Skeletal muscle satellite cell (primary cell): ENCODE measurements at regions not wholly inside any gene's neighbourhood (a gene's known extent, or its start where the extent isn't known, plus 50 kb on each side); places are given as distances from the start of the nearest gene placed in this dataset.

Source experiments
- H3K27me3 ChIP-seq: 2 replicates; pipeline ENCODE4 v1.7.0; 2013; ENCODE audit warnings: low read length; ENCODE audit not compliant: control insufficient read depth, insufficient read depth
- H3K36me3 ChIP-seq: 2 replicates; pipeline ENCODE4 v1.7.0; 2013; ENCODE audit warnings: mild to moderate bottlenecking, control low read depth, low read length; ENCODE audit not compliant: insufficient read depth
- H3K4me1 ChIP-seq: 2 replicates; pipeline ENCODE4 v1.7.0; 2013; ENCODE audit warnings: low read length; ENCODE audit not compliant: control insufficient read depth, insufficient read depth
- H3K4me2 ChIP-seq: 2 replicates; pipeline ENCODE4 v1.7.0; 2013; ENCODE audit warnings: mild to moderate bottlenecking, low read length
- H3K4me3 ChIP-seq: 2 replicates; pipeline ENCODE4 v1.7.0; 2013; ENCODE audit warnings: low read length
- H3K9ac ChIP-seq: 2 replicates; pipeline ENCODE4 v1.7.0; 2013; ENCODE audit warnings: mild to moderate bottlenecking, low read depth, low read length, moderate library complexity
- H3K9me3 ChIP-seq: replicated peaks from 2 replicates; pipeline ENCODE4 v1.7.0; 2013; ENCODE audit warnings: mild to moderate bottlenecking, control low read depth, low read length

DNA sequence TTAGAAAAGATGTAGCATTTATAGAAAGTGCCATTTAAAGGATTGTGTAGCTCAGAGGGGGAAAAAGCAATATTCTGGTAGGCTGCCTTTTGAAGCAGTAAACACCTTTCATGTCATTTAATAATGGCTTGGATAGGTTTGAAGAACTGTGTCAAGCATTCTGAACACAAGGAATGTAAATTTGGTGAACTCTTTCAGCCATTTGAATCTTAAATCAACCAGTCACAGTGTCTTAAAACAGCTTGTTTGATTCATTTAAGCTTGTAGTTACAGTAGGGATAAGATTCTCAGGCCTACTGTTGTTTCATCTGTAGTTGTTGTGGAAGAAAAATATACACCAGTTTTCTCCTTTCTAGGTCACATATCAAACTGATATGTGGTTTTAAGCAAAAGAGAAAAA is 299.4 kb upstream of the NOVA1 start:
- no peaks in the 10 kb centered on the region for H3K9me3 ChIP-seq
- H3K27me3 ChIP-seq: no peaks in the 10 kb centered on the region
- H3K4me1 ChIP-seq: no peaks in the 10 kb centered on the region
- no peak overlapping the region for H3K4me2 ChIP-seq
- H3K9ac ChIP-seq: no peak overlapping the region
- no peak overlapping the region for H3K4me3 ChIP-seq
- H3K36me3 ChIP-seq: no peaks in the 10 kb centered on the region

DNA sequence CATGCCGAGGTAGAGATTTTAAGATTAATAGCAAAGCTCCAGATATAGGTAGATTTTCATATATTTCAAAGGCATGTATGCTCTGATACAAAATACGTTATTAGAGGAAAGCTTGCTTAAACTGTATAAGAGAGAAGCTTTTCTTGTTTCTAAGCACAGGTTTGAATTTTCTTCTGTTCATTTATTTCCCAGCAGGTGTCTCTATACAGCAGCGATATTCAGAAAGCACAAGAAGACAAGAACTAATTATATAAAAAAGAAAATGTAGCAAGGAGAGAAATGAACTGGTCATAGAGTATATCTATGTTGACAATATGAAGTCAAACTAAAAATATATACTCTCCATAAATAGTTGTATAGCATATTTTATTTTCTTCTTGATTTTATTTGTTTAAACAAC is 307.4 kb upstream of the NOVA1 start:
- no peak overlapping the region for H3K4me2 ChIP-seq
- H3K4me3 ChIP-seq: no peak overlapping the region
- H3K9me3 ChIP-seq: no peaks in the 10 kb centered on the region
- no peaks in the 10 kb centered on the region for H3K4me1 ChIP-seq
- H3K27me3 ChIP-seq: no peaks in the 10 kb centered on the region
- no peak overlapping the region for H3K9ac ChIP-seq
- H3K36me3 ChIP-seq: no peaks in the 10 kb centered on the region

DNA sequence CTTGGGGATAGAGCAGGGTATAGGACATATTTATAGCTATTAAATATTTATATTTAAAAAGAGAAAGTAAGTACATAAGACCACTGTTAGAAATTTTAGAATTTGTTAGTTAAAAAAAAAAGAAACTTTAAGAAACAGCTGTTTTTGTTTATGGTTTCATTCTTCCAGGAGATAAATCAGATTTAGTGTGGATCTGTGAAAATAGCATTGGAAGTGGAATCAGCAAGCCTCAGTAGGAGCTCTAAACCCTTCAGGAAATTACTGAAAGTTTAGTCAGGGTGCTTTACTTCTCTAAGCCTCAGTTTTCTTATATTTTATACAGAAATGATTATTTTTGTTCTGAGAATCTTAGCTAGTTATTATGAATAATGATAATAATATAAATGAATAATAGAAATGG is 316.0 kb upstream of the NOVA1 start:
- H3K36me3 ChIP-seq: no peaks in the 10 kb centered on the region
- no peaks in the 10 kb centered on the region for H3K27me3 ChIP-seq
- H3K9ac ChIP-seq: no peak overlapping the region
- H3K4me1 ChIP-seq: no peaks in the 10 kb centered on the region
- no peak overlapping the region for H3K4me2 ChIP-seq
- no peaks in the 10 kb centered on the region for H3K9me3 ChIP-seq
- H3K4me3 ChIP-seq: no peak overlapping the region

DNA sequence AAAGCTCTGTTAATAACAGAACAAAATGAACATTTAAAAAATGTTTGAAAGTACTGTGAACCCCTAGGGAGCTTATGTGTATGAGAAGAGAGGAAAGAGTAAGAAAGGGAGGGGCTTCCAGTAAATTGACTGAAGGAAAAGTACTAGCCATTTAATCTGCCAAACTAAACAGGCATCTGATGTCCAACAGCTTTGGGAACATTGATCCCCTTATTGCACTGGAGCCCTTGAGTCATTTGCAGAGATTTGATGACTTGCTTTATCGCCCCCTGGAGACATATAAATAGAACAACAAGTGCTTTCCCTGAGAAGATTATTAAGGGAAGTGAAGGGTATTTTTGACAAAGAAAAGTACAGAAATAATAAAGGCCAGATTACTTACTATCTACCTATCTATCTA is 319.3 kb upstream of the NOVA1 start:
- H3K4me1 ChIP-seq: no peaks in the 10 kb centered on the region
- H3K36me3 ChIP-seq: no peaks in the 10 kb centered on the region
- no peaks in the 10 kb centered on the region for H3K9me3 ChIP-seq
- no peaks in the 10 kb centered on the region for H3K27me3 ChIP-seq
- H3K4me2 ChIP-seq: no peak overlapping the region
- H3K9ac ChIP-seq: no peak overlapping the region
- H3K4me3 ChIP-seq: no peak overlapping the region

DNA sequence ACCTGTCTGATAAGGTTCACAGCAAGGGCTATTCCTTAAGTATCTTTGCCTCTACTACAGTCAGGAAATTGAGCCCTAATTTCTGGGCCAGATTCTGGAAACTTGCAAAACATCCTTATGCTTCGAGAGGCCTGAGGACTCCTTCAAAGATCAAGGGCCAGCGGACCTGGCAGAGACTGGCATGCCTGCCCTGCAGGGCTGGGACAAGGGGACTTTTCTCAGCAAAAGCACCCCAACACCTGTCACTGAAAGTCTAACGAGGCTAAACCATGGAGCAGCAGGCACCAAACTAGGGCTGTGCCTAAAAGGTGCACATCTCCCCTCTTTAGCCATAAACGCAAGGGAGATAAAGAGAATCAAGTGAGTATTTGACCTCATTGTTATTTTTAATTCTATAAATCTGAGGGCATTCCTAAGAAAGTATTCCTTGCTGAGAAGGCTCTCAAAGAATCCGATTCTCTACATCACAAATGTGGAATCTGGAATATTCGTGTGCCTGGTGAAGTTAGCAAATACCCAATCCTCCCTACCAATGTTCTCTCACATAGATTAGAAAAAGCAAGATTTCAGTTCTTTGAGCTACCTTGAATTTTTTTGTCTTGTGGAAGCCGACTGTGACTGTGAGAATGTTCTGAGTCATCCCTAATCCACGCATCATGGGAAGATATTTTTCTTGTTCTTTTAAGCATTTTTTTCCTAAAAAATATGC is 328.2 kb upstream of the NOVA1 start:
- H3K9me3 ChIP-seq: no peaks in the 10 kb centered on the region
- no peaks in the 10 kb centered on the region for H3K4me1 ChIP-seq
- H3K36me3 ChIP-seq: no peaks in the 10 kb centered on the region
- no peaks in the 10 kb centered on the region for H3K27me3 ChIP-seq
- no peak overlapping the region for H3K9ac ChIP-seq
- H3K4me3 ChIP-seq: no peak overlapping the region
- H3K4me2 ChIP-seq: no peak overlapping the region

DNA sequence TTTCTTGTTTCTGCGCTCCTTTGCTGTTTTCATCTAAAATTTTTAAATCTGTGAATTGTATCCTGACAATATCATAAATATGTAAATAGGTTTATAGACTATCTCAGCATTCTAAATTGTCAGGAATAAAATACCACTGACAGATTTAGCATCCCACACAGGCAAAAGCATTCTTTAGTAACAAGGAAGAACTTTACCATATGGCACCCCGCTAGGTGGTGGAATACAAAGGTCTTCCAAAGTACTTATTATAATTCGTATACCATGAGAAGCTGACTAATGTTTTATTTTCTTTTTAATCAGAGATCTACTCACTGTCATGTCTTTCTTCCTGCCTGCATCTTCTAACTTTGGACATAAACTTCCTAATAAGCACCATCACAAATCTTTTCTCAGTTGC is 328.8 kb upstream of the NOVA1 start:
- Histone ChIP-seq H3K4me1 (no peaks in the 10 kb centered on the region), H3K4me3 (no peak overlapping the region), H3K4me2 (no peak overlapping the region), H3K36me3 (no peaks in the 10 kb centered on the region), H3K27me3 (no peaks in the 10 kb centered on the region), H3K9me3 (no peaks in the 10 kb centered on the region), H3K9ac (no peak overlapping the region)

DNA sequence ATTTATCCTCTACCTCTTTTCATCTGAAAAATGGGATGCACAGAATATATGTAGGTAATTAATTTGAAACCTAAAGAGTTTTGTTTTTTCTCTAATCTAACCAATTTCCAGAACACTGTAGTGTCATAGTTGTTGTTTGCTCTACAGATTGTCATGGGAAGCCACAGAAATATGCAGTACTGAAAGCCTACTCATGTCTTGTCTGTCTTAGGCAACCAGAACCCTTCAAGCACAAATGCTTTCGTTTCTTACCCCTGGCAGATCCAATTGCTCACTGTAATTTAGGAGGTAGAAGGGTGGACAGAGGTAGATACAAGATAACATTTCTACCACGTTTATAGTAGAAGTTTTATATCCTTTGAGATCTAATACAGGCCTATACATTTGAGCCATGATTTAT is 330.2 kb upstream of the NOVA1 start:
- H3K36me3 ChIP-seq: no peaks in the 10 kb centered on the region
- no peak overlapping the region for H3K4me2 ChIP-seq
- H3K4me3 ChIP-seq: no peak overlapping the region
- H3K9me3 ChIP-seq: no peaks in the 10 kb centered on the region
- H3K27me3 ChIP-seq: no peaks in the 10 kb centered on the region
- no peaks in the 10 kb centered on the region for H3K4me1 ChIP-seq
- H3K9ac ChIP-seq: no peak overlapping the region

DNA sequence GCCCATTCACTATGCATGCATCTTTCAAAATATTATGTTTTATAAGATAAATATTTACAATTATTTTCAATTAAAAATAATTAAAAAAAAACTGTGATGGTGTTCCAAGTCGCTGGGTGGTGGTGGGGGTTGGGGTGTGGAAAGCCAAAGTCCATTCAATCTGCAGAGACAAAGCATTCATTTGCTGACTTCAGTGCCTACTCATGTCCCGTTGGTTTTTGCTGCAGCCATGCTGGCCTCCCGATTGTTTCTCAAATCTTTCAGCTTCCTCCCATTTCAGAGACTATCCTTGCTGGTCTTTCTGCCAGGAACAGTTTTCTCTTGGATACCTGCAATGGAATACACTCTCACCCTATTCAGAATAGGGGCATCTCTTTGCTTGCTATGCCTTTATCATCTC is 331.5 kb upstream of the NOVA1 start:
- H3K4me3 ChIP-seq: no peak overlapping the region

DNA sequence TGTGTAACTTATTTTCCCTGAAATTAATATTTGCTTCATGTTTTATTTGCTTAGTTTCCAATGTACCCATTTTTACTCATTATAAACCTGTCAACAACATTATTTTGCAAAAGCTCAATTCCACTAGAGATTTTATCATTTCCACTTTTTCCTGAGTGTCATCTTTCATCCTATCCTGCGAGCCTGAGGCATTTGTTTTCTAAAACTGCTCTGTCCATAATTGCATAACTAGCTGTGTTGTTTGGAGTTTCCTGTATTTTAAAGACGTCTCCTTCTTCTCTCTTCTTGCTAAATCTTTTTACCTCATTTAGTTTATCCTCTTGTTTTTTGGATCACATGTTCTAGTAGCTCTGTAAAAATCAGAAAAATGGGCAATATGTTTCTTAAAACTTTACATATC is 332.7 kb upstream of the NOVA1 start:
- Histone ChIP-seq H3K4me1 (no peaks in the 10 kb centered on the region), H3K4me2 (no peak overlapping the region), H3K9me3 (no peaks in the 10 kb centered on the region), H3K9ac (no peak overlapping the region), H3K4me3 (no peak overlapping the region), H3K36me3 (no peaks in the 10 kb centered on the region), H3K27me3 (no peaks in the 10 kb centered on the region)

More for the DNA sequence above, 331.5 kb upstream of the NOVA1 start:
- H3K9me3 ChIP-seq: no peaks in the 10 kb centered on the region
- no peak overlapping the region for H3K9ac ChIP-seq
- H3K36me3 ChIP-seq: no peaks in the 10 kb centered on the region
- H3K4me2 ChIP-seq: no peak overlapping the region
- no peaks in the 10 kb centered on the region for H3K4me1 ChIP-seq
- H3K27me3 ChIP-seq: no peaks in the 10 kb centered on the region

DNA sequence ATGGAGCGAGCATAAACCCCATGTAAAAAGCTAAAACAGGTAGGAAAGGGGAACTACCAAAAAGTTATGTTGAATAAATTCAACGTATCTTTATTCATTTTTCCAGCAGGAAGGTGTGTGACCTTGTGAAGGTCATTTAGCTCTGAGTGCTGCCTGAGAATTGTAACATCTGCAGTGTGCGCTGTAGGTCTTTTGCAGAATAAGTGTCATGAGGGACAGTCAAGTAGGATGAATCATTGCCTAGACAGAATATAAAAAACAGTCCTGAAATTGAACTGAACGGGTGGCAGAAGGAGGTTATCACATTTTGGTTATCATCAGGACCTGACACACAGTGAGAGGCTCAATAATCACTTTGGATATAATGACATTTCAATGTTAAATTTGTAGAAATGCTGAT is 334.8 kb upstream of the NOVA1 start:
- no peaks in the 10 kb centered on the region for H3K4me1 ChIP-seq

DNA sequence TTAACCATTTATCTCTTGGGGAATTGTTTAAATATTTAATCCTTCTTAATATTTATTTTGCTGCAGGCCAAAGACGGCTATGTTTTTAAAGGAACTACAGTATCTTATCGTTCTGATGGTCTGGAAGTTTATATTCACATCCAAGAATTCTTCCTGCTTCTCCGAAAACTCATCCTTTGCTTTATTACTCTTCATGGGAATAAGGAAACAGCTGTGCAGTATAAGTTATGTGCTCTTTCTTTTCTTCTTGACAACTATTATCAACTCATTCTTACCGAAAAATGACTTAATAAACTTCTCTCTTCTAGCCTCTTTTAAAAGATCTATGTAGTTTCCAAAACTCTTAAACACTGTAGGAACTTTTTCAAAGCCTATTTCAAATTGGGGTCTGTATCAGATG is 335.6 kb upstream of the NOVA1 start:
- no peaks in the 10 kb centered on the region for H3K9me3 ChIP-seq
- no peaks in the 10 kb centered on the region for H3K27me3 ChIP-seq
- H3K4me3 ChIP-seq: no peak overlapping the region
- no peaks in the 10 kb centered on the region for H3K4me1 ChIP-seq
- H3K9ac ChIP-seq: no peak overlapping the region
- H3K4me2 ChIP-seq: no peak overlapping the region
- no peaks in the 10 kb centered on the region for H3K36me3 ChIP-seq

More for the DNA sequence above, 334.8 kb upstream of the NOVA1 start:
- H3K27me3 ChIP-seq: no peaks in the 10 kb centered on the region
- H3K4me2 ChIP-seq: no peak overlapping the region
- no peak overlapping the region for H3K4me3 ChIP-seq
- no peaks in the 10 kb centered on the region for H3K9me3 ChIP-seq
- no peaks in the 10 kb centered on the region for H3K36me3 ChIP-seq
- H3K9ac ChIP-seq: no peak overlapping the region

DNA sequence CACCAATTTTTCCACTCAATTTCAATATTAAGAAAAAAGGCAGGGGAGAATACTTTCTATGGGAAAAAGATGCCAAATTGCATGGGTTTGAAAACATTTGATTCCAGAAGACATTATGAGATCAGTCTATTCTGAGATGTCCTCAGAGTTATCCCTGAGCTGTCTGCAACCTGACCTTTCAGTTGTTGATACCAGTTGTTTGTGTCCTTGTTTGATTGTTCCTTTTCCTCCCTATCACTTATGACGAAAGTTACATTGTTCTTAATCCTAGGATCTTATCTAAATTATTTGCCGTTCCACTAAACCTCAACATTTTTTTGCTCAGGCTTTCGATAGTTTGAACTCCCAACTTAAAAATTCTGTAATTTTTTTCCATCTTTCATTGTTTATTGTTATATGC is 336.3 kb upstream of the NOVA1 start:
- Histone ChIP-seq H3K4me1 (no peaks in the 10 kb centered on the region), H3K9ac (no peak overlapping the region), H3K9me3 (no peaks in the 10 kb centered on the region), H3K4me2 (no peak overlapping the region), H3K27me3 (no peaks in the 10 kb centered on the region), H3K36me3 (no peaks in the 10 kb centered on the region), H3K4me3 (no peak overlapping the region)
